Ishikawa (cell line): ENCODE measurements at regions not wholly inside any gene's neighbourhood (a gene's known extent, or its start where the extent isn't known, plus 50 kb on each side); places are given as distances from the start of the nearest gene placed in this dataset.

Experiments
- CEBPB ChIP-seq: IDR thresholded peaks from 2 replicates; pipeline ENCODE4 v1.6.1; 2012
- EP300 ChIP-seq: IDR thresholded peaks from 2 replicates; pipeline ENCODE4 v1.6.1; 2012; ENCODE audit warnings: borderline replicate concordance
- FOXM1 ChIP-seq: IDR thresholded peaks from 2 replicates; pipeline ENCODE4 v1.6.1; 2012; ENCODE audit warnings: low read depth, borderline replicate concordance
- MAX ChIP-seq: IDR thresholded peaks from 2 replicates; pipeline ENCODE4 v1.6.1; 2012
- NFIC ChIP-seq: IDR thresholded peaks from 2 replicates; pipeline ENCODE4 v1.6.1; 2012
- RAD21 ChIP-seq: IDR thresholded peaks from 2 replicates; pipeline ENCODE4 v1.6.1; 2012; ENCODE audit warnings: low read depth
- REST ChIP-seq: IDR thresholded peaks from 2 replicates; pipeline ENCODE4 v1.6.1; 2012; ENCODE audit warnings: low read depth, mild to moderate bottlenecking
- TEAD4 ChIP-seq: IDR thresholded peaks from 2 replicates; pipeline ENCODE4 v1.6.1; 2012
- ZBTB7A ChIP-seq: IDR thresholded peaks from 2 replicates; pipeline ENCODE4 v1.6.1; 2012; ENCODE audit warnings: low read depth

- TF ChIP-seq RAD21 (no peak), FOXM1 (no peak), REST (no peak), MAX (no peak), EP300 (no peak), TEAD4 (no peak), CEBPB (no peak), NFIC (no peak), ZBTB7A (no peak)
Observed at GRCh38 chr2:129880971-129881370, 98.5 kb upstream of the RAB6C start.
